CD14-positive monocyte (primary cell): ENCODE measurements at regions not wholly inside any gene's neighbourhood (a gene's known extent, or its start where the extent isn't known, plus 50 kb on each side); places are given as distances from the start of the nearest gene placed in this dataset.

ENCODE experiments used
- DNase-seq, 3 donors: peaks; one replicate each; pipeline ENCODE4 v3.0.0-alpha.2; 2011 to 2022
- H2AFZ ChIP-seq: 2 replicates; pipeline ENCODE4 v1.6.0; 2012; ENCODE audit warnings: mild to moderate bottlenecking, low read depth, low read length, inconsistent platforms; ENCODE audit not compliant: insufficient read depth, poor library complexity, severe bottlenecking
- H3K27ac ChIP-seq, 2 donors: 1 replicate in 1 of 2; 2 replicates in 1 of 2; pipeline ENCODE4 v1.5.1; 2012 to 2013; ENCODE audit warnings: low read length in 2 of 2, control low read depth in 1 of 2, inconsistent platforms in 1 of 2, low read depth in 1 of 2, mild to moderate bottlenecking in 1 of 2
- H3K27me3 ChIP-seq, 2 donors: one replicate each; pipeline versions ENCODE4 v1.6.0 to v1.6.1; 2011 to 2013; ENCODE audit warnings: low read length in 2 of 2; ENCODE audit not compliant: control insufficient read depth in 2 of 2, insufficient read depth in 2 of 2
- H3K36me3 ChIP-seq, 2 donors: replicated peaks in 1 of 2; 1 replicate in 1 of 2; 2 replicates in 1 of 2; pipeline versions ENCODE4 v1.5.1 to v1.6.1; 2012 to 2013; ENCODE audit warnings: low read length in 2 of 2, control low read depth in 1 of 2, inconsistent platforms in 1 of 2, mild to moderate bottlenecking in 1 of 2; ENCODE audit not compliant: insufficient read depth in 2 of 2, control insufficient read depth in 1 of 2
- H3K4me1 ChIP-seq, 2 donors: 1 replicate in 1 of 2; 2 replicates in 1 of 2; pipeline versions ENCODE4 v1.5.1 to v1.6.1; 2012 to 2013; ENCODE audit warnings: low read length in 2 of 2, control low read depth in 1 of 2, inconsistent platforms in 1 of 2, mild to moderate bottlenecking in 1 of 2, moderate library complexity in 1 of 2; ENCODE audit not compliant: insufficient read depth in 2 of 2, control insufficient read depth in 1 of 2
- H3K4me2 ChIP-seq: replicated peaks from 2 replicates; pipeline ENCODE3; 2012; ENCODE audit warnings: low read length, moderate library complexity, mild to moderate bottlenecking; ENCODE audit not compliant: poor library complexity, severe bottlenecking; ENCODE audit errors: extremely low read depth
- H3K4me3 ChIP-seq, 3 experiments: fragments of 200-600 bp in 1 of 3; sonication (generic) in 1 of 3; replicated peaks in 1 of 3; 1 replicate in 2 of 3; 2 replicates in 1 of 3; pipeline ENCODE4 v1.5.1; 2011 to 2013; ENCODE audit warnings: low read length in 3 of 3, mild to moderate bottlenecking in 3 of 3, control low read depth in 2 of 3, low read depth in 2 of 3, inconsistent platforms in 1 of 3, moderate library complexity in 1 of 3
- H3K79me2 ChIP-seq: 2 replicates; pipeline ENCODE4 v1.6.0; 2012; ENCODE audit warnings: mild to moderate bottlenecking, control low read depth, inconsistent platforms, low read length, moderate library complexity; ENCODE audit not compliant: insufficient read depth
- H3K9ac ChIP-seq: 2 replicates; pipeline ENCODE4 v1.6.0; 2017; ENCODE audit warnings: low read length, mild to moderate bottlenecking; ENCODE audit not compliant: insufficient read depth, poor library complexity, severe bottlenecking
- H3K9me3 ChIP-seq, 2 donors: replicated peaks in 1 of 2; 1 replicate in 1 of 2; 2 replicates in 1 of 2; pipeline versions ENCODE4 v1.5.1 to v1.6.1; 2012 to 2013; ENCODE audit warnings: low read length in 2 of 2, control low read depth in 1 of 2; ENCODE audit not compliant: control insufficient read depth in 1 of 2, insufficient read depth in 1 of 2
- H4K20me1 ChIP-seq: 2 replicates; pipeline ENCODE4 v1.6.0; 2012; ENCODE audit warnings: mild to moderate bottlenecking, low read length, control low read depth, moderate library complexity; ENCODE audit not compliant: insufficient read depth
- H3K27ac Mint-ChIP-seq, 7 donors: one replicate each; pipeline ENCODE4 v1.8.0; 2020; ENCODE audit warnings: mild to moderate bottlenecking in 7 of 7, mixed read lengths in 7 of 7, moderate library complexity in 6 of 7, inconsistent platforms in 2 of 7
- H3K27me3 Mint-ChIP-seq, 3 donors: one replicate each; pipeline ENCODE4 v1.8.0; 2021 to 2022; ENCODE audit warnings: low read depth in 3 of 3, mild to moderate bottlenecking in 3 of 3, mixed read lengths in 3 of 3, moderate library complexity in 3 of 3, inconsistent platforms in 1 of 3
- H3K36me3 Mint-ChIP-seq, 2 donors: one replicate each; pipeline ENCODE4 v1.8.0; 2020; ENCODE audit warnings: mixed read lengths in 2 of 2, inconsistent platforms in 1 of 2, mild to moderate bottlenecking in 1 of 2
- H3K4me1 Mint-ChIP-seq: one replicate; pipeline ENCODE4 v1.8.0; 2020; ENCODE audit warnings: mild to moderate bottlenecking, mixed read lengths
- H3K4me3 Mint-ChIP-seq, 2 donors: one replicate each; pipeline ENCODE4 v1.8.0; 2020; ENCODE audit warnings: mild to moderate bottlenecking in 2 of 2, mixed read lengths in 2 of 2, moderate library complexity in 1 of 2
- H3K9me3 Mint-ChIP-seq, 7 donors: one replicate each; pipeline ENCODE4 v1.8.0; 2020 to 2022; ENCODE audit warnings: mixed read lengths in 7 of 7, mild to moderate bottlenecking in 6 of 7, moderate library complexity in 6 of 7, inconsistent platforms in 2 of 7
- CTCF ChIP-seq: fragments of 200-600 bp; IDR thresholded peaks from one replicate; pipeline ENCODE4 v1.8.0; 2022; ENCODE audit warnings: antibody characterized with exemption, mild to moderate bottlenecking
- WGBS: methylation state at CpG from one replicate; pipeline ENCODE4 v1.1.5; 2013; ENCODE audit warnings: missing lambda C conversion rate; ENCODE audit not compliant: insufficient coverage; 5-methylcytosine and 5-hydroxymethylcytosine counted together
- intact Hi-C, 2 donors: fragments of 100-400 bp; cut with micrococcal nuclease; formaldehyde crosslinking; loops; one replicate each; pipeline versions ENCODE4 v1.15.0 to v1.15.1; 2023

GRCh38 chr4:154953691-154954090 is 172.6 kb downstream of the RBM46 start:
- Histone ChIP-seq H3K79me2 (no peaks in the 10 kb centered on the region), H3K9me3 (peaks cover 0 to 15% of the 10 kb centered on the region in 2 donors), H3K9ac (no peak overlapping the region), H3K36me3 (no peaks in the 10 kb centered on the region), H3K27me3 (no peaks in the 10 kb centered on the region), H3K27ac (no peak overlapping the region), H3K4me1 (no peaks in the 10 kb centered on the region), H4K20me1 (no peaks in the 10 kb centered on the region), H3K4me3 (no peak overlapping the region), H3K4me2 (no peak overlapping the region), H2AFZ (no peak overlapping the region)
- no peak overlapping the region for H3K4me3 Mint-ChIP-seq
- intact Hi-C loops, result no loop called here
- no peaks in the 10 kb centered on the region for H3K36me3 Mint-ChIP-seq
- H3K4me1 Mint-ChIP-seq, result no peaks in the 10 kb centered on the region
- no peak for DNase-seq
- no peaks in the 10 kb centered on the region for H3K27me3 Mint-ChIP-seq
- peaks cover 0 to 9% (median 5%) of the 10 kb centered on the region in 7 donors for H3K9me3 Mint-ChIP-seq
- TF ChIP-seq CTCF, result no peak
- no peak overlapping the region for H3K27ac Mint-ChIP-seq

- TF ChIP-seq CTCF, result no peak
- H3K27me3 ChIP-seq, result no peaks in the 10 kb centered on the region
- no peak overlapping the region for H3K4me2 ChIP-seq
- Mint-ChIP-seq H3K27ac (no peak overlapping the region), H3K4me3 (no peak overlapping the region), H3K27me3 (no peaks in the 10 kb centered on the region), H3K9me3 (peaks cover 0 to 9% (median 5%) of the 10 kb centered on the region in 7 donors), H3K36me3 (no peaks in the 10 kb centered on the region), H3K4me1 (no peaks in the 10 kb centered on the region)
- WGBS, result 83% methylated on average over 2 of the region's 2 CpGs
- no peak overlapping the region for H3K27ac ChIP-seq
- intact Hi-C loops, result no loop called here
- no peak overlapping the region for H3K4me3 ChIP-seq
- H3K79me2 ChIP-seq, result no peaks in the 10 kb centered on the region
- H3K4me1 ChIP-seq, result no peaks in the 10 kb centered on the region
- H3K9me3 ChIP-seq, result peaks cover 0 to 15% of the 10 kb centered on the region in 2 donors
- H4K20me1 ChIP-seq, result no peaks in the 10 kb centered on the region
- DNase-seq, result no peak
- no peak overlapping the region for H2AFZ ChIP-seq
- no peak overlapping the region for H3K9ac ChIP-seq
- H3K36me3 ChIP-seq, result no peaks in the 10 kb centered on the region
Observed at GRCh38 chr4:154954117-154954516, 173.0 kb downstream of the RBM46 start.
